Stimulated activated CD4-positive, alpha-beta T cell treated with anti-CD3 and anti-CD28 coated beads, Interleukin-15, amount 100 ng/mL, for 1 hour (primary cell): ENCODE measurements at regions not wholly inside any gene's neighbourhood (a gene's known extent, or its start where the extent isn't known, plus 50 kb on each side); places are given as distances from the start of the nearest gene placed in this dataset.

Experiments
- DNase-seq, 2 donors: peaks; one replicate each; pipeline ENCODE4 v3.0.0-alpha.2; 2020; ENCODE audit warnings: low read depth in 1 of 2, low spot score in 1 of 2

DNA sequence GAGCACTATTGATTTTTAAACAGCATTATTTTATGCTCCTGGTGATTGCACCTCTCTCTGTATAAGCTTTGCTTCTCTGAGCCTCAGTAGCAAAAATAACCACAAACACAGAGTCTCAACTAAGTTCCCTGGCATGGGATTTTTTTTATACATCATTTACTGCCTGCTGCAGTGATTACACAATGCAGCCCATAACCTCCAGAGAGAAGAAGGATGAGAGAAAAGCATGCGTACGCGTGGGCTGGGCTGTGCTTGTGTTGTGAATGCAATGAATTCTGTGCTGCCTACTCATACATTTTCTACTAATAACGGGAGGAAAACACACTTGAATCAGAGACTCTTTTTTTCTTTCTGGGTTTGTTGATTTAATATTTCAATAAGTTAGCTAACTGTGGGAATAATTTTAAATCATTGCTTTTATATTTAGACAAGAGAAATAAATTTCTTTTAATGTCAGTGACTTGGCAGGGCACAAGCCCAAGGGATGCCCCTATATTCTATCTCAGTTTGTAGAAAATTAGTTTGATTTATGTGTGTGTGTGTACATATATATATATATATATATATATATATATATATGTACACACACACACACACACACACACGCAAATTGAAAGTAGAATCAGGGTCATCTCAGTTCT, 351.5 kb downstream of the MED10 start:
- DNase-seq, result no peak

DNA sequence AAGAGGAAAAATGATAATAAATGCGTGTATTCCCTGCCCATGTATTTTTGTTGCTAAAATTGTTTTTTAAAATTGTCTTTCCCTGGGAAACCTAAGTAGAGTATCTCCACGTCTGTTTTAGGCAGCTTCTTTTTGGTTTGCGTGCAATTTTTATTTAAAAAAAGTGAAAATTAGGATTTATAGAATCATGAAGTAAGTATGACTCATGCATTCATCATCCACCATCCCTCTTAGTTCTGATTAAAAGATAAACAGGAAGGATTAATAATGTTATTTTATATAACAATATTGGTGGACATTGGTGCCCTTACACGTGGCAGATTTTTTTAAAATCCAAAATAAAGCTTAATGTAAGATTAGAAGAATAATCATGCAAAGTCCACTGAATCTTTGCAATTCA, 358.7 kb downstream of the MED10 start:
- DNase-seq, result no peak

DNA sequence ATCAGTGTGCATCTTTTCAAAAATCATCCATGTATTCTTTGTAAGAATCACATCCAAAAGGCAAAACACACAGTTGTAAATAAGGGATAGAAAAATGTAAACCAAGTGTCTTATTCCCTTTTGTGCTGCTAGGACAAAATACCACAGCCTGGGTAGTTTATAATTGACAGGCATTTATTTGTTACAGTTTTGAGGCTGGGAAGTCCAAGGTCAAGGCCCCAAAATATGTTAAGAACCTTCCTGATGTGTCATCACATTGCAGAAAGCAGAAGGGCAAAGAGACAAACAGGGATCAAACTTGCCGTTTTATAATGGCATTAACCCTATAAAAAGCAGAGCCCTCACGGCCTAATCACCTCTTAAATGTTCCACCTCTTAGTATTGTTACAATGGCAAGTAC, 364.8 kb downstream of the MED10 start:
- no peak for DNase-seq

DNA sequence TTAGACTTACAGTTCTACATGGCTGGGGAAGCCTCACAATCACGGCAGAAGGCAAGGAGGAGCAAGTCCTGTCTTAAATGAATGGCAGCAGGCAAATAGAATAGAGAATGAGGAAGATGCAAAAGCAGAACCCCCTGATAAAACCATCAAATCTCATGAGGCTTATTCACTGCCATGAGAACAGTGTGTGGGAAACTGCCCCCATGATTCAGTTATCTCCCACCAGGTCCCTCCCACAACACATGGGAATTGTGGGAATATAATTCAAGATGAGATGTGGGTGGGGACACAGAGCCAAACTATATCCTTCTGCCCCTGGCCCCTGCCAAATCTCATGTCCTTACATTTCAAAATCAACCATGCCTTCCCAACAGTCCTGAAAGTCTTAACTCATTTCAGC, 367.1 kb downstream of the MED10 start:
- no peak for DNase-seq

DNA sequence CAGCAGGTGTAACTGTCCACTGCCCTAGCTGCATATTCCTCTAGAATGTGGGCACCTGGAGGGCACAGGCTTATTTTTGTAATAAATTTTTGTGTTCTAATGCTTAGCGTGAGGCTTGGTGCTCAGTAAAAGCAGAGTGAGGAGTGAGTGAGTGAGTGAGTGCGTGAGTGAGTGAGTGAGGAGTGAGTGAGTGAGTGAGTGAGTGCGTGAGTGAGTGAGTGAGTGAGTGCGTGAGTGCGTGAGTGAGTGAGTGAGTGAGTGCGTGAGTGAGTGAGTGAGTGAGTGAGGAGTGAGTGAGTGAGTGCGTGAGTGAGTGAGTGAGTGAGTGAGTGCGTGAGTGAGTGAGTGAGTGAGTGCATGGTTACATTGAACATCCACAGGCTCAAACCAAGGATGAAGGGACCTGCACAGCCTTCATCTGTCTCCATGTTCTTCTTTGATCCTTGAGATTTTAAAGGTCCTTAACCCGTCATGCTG, 371.5 kb downstream of the MED10 start:
- DNase-seq, result no peak

DNA sequence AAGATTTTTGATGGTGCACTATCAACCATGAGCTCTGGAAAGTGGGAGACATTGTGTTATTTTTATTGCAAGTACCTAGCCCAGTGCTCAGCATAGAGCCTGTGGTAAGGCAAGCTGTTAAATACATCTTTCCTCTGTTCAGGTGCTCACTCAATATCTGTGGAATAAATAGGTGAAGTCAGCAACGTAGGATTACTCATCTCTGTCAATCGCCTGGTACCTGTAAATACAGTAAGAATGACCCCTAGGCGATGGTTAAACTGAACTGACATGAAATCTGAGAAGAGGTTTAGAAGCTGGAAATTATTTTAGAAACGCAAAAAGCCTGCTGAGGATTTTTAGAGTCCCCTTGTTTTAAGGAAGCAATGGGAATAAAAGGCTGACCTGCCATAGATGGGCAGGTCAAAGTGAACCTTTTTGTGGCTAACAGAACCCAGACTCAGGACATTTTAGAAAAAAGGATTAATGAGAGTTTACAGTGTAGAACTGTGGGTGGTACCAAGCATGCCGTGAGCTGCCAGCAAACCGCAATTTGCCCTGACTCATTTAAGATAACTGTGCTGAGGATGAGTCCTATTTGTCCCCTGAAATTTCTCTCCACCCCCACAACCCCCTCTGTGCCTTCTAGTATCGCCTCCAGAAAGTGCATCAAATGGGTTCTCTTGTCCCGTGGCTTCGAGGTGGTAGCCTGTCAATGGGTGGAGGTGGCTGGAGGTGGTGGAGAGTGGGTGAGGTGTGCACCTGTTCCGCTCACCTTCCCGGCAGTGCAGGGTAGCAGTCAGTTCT, 375.1 kb downstream of the MED10 start:
- DNase-seq, result no peak

DNA sequence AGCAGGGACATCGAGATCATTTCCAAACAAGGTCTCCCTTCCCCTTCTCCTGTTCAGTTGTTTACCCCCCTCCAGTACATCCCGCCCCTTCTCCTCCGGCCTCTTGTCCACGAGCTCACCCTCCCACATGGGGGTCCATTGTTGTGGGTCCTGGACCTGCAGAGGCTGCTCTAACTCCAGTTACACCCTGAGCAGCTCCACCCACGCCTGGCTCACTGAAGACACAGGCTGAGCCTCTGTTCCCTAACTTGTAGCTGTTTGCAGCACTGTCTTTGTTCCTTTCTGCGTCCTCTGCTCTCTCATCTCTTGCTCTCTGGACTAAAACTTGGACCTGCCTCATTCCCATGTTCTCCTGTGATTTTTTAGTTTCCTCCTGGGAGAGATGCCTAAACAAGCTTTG, 377.5 kb downstream of the MED10 start:
- no peak for DNase-seq

DNA sequence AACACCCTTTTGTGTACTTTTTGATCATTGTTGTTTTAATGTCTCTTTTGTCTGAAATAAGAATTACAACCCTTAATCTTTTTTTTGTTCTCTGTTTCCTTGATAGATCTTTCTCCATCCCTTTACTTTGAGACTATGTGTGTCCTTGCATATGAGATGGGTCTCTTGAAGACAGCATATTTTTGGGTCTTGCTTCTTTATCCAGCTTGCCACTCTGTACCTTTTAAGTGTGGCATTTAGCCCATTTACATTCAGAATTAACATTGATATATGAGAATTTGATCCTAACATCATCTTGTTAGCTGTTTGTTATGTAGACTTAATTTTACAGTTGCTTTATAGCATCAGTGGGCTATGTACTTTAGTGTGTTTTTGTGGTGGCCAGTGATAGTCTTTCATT, 382.5 kb downstream of the MED10 start:
- no peak for DNase-seq

DNA sequence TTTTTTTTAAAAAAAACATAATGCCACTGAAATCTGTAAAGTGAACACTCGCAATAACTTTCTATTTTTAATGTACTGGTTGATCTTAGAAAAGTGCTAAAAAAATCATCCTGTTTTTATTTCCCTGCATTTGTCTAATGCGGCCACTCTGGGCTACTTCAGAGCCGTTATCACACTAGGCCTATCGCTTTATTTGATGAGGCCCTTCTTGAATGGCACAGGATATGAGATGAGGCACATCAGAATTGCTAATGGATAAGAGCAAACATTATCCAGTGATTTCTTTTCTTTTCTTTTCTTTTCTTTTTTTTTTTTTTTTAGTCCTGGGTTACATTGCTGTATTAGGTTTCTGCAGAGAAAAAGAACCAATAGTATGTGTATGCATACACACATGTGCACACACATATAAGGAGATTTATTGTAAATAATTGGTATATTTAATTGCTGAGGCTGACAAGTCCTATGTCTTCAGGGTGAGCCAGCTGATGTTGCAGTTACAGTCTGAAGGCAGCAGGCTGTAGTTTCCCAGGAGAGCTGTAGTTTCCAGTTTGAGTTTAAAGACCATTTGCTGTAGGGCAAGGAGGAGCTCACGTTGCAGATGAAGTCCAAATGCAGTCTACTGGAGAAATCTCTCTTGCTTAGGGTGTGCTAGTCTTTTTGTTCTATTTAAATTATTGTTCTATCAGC, 391.7 kb downstream of the MED10 start:
- no peak for DNase-seq

DNA sequence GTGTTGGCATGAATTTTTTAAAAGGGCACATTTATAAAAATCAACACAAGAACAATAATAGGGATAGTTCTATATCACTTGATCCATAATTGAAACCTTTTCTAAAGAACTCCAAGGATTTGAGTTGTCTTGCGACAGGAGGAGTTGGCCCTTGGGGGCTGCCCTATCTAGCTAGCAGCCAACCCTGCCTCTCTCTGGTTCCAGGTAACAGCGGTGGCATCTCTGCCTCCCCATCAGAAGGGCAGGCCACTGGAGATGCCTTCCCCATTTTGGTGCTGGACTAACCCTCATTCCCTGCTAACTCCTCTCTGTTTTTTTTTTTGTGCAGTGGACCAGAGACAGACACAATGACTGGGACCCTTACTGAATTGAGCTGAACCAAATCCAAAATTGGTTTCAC, 393.0 kb downstream of the MED10 start:
- DNase-seq, result no peak

DNA sequence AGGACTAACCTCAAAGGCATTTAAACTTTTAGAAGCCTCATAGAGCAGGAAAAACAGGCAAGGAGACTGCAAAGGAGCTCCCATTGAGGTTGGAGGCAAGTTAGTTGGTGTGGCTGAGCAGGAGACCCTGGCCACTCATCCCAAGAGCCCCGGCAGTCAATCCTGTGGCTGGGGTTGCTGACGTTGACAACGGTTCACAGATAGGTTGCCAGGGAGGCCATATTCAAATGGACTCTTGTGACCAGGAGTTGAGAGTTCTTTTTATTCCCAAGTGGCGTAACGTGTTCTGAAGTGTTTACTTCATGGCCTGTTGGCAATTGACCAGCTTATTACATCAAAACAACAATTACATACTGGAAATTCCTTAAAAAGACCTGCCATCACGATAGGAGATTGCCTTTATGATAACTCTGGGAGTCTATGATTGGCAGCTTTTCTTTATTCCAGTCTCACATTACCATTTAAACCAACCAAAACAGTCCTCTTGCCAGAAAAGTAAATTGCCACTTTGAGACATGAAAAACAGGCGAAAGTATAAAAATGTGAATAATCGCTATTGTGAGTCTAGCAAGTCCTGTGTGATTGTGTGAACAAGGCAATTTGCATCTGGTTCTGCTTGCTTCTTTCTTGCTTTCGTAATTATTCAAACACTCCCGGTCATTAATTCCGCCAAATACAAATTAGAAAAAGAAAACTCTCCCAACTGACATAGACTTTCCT, 394.9 kb downstream of the MED10 start:
- DNase-seq, result no peak

DNA sequence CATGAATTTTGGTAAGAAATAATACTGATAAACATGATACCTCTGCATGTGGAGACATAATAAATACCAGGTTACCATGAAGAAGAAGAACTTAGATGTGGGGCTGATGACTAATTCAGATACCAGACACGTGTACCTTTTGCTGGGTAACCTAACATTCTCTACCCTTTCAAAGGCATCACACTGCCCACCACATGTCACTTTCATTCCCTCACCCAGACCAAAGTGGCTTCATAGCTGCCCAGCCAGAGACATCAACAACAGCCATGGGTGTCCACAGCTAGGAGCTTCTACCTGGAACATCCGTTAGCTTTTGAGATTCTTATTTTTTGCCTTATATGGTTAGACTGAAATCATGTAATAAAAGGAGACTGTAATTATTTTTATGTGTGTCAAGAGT, 396.8 kb downstream of the MED10 start:
- no peak for DNase-seq

DNA sequence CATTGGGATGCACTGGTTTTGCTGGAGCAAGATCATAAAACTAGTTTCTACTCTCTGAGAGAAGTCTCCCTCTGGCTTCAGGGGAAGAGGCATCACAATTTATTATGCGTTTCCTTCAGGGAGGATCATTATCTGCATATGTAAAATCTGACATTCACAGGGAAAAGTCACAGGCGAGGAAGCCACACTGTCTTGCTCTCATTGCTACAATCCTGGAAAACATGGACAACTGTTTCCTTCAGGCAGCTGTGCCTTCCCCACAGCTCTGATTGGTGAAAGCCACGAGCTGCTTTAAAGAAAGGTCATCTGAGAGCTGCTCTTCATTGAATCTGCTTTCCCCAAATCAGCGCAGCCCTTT, 397.8 kb downstream of the MED10 start:
- DNase-seq, result no peak

DNA sequence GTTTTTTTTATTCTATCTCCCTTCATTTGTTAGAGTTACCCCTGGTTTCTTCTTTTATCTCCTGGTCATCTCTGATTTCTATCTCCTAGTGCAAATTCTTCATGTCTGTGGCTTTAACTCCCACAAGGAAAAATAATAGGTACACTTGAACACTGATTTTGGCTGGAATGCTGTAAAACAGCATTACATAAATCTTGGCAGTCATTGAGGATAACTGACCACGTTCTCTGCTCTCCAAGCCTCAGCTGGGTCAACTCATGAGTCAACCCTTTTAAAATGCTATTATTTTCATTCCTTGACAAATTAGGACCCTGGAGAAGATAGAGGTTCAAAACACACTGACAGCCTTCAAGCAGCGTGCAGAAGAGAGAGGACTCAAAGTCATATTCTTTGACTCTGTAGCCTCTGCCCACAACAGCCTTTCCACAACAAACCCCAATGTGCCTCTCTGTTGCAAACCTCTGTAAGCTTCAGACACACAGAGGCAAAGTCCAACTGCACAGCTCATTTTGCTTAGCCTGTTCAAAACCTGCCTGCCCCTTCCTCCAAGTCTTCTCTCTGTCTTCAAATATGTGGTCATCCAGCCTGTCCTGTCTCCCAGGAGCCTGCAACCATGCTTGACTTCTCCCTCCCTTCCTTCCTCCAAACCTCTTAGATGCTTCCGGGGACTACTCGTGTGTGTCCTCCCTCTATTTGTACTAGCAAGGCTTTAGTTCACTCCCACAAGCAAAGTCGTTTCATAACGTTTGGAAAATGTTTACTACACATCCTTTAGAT, 398.4 kb downstream of the MED10 start:
- DNase-seq, result no peak

DNA sequence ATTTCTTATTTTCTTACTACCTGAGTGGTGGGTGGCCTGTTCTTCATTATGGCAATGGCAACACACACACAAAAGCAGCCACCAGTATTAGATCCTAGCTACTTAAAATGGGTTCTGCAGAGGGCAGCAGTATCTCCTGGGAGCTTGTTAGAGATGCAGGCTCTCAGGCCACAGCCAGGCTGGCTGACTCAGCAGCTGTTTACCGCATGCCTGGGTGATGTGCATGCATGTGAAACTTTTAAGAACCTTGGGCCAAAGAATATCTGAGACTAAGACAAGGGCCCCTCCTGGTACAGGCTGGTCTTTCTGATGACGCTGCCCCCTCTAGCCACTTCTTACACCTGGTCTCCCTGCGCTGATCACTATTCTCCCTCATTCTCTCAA, 399.0 kb downstream of the MED10 start:
- DNase-seq, result no peak

DNA sequence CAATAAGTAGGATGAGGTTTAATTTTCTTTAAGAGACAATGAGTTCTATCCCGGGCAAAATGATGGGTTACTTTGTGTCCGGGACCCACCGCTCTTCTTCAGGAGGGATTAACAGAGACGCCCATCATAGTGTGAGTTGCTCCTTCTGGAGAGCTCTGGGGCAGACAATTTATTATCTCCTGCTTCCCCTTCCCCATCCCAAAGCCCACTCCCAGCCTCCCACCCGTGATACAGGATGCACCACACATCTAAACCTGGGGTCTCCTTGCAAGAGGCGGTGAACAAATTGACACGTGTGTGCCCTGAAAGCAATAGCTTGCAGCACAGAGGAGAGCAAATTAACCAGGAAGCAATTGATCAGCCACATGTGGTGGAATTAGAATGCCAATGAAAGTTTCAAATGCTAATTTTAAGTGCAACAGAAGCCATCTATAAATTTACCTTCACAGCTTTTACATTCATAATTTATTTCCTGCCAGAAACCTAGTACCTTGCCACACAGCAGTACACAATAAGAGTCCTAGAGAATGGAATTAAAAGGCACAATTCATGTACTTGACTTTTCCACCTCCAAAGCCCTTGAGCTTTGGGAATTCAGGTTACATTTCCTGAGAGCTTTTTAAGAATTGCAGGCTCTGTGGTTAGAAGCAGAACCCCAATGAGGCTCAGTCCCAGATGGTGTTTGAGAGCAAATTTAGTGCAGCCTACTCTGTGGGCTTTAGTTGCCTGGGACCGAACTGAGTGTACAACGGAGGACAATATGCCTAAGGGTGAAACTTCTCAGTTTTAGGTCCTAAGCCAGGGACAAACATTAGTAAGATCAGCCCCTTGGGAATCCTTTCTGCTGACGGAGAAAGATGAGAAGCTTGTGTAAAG, 399.6 kb downstream of the MED10 start:
- DNase-seq, result no peak

DNA sequence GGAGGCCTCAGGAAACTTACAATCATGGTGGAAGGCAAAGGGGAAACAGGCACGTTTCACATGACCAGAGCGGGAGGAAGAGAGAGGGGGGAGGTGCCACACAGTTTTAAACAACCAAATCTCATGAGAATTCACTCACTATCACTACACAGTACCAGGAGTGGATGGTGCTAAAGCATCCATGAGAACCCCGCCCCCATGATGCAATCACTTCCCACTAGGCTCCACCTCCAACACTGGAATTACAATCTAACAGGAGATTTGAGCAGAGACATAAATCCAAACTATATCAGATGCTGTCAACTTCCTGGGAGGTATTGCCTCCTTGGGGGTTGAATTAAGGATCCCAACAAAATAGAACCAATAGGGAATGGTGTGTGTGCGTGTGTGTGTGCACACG, 407.1 kb downstream of the MED10 start:
- no peak for DNase-seq

DNA sequence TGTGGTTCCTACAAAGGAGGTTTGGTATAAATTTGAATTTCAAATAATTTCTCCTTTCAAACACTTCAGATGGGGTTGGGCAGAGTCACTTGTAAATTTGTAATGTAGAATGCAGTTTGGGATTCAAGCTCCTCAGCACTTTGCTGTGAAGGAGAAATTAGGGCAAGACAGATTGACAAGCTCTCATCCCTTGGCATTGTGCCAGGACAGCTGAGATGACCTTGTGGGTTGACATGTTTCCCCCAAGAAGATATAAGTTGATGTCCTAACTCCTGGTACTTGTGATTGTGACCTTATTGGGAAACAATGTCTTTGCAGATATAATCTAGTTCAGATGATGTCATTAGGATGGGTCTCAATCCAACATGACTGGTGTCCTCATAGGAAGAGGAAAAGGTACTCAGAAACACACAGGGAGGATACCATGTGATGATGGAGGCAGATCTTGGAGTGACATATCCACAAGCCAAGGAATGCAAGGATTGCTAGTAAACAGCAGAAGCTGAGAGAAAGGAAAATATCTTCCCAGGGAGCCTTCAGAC, 408.3 kb downstream of the MED10 start:
- no peak for DNase-seq

DNA sequence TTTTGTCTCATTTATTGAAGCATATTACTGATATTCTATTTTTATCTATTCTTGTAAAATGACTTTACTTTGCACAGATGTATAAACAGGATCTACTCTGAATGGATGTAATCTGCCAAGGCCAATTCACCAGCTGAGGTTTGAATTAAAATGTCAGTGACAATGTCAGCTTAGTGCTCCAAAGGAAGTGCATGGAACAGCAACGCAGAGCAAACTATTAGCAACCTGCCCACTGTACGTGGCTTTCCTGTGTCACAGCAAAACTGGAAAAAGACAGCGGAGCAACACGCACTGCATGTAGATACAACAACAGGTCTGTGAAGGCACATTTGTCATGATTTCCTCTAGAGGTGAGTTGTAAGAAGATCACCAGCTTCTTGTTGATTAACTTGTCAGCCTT, 409.4 kb downstream of the MED10 start:
- no peak for DNase-seq

DNA sequence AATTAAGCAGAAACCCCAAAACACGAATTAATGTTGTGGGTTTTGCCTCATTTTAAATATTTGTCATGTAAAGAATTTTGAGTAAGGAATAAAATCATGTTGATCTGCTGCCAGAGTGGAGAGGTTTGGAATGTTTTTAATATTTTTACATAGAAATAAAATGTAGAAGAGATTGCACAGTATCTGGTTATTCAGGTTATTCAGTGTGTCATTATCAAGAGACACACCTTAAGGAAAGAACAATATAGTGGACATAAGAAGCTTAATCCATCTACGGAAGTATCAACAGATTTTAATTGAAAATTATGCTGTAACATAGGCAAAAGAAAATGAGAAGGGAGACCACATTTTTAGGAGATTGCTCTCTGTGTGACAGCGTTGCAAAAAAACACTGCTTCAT, 410.4 kb downstream of the MED10 start:
- DNase-seq, result no peak
